Endothelial cell of umbilical vein (primary cell): ENCODE measurements at regions not wholly inside any gene's neighbourhood (a gene's known extent, or its start where the extent isn't known, plus 50 kb on each side); places are given as distances from the start of the nearest gene placed in this dataset.

ENCODE experiments used
- BruUV-seq: library from RNA; stranded (reverse); fragments of 400-500 nt; replicated peaks from 2 replicates; lab custom pipeline; 2021; lab: Mats Ljungman, UMichigan
- CTCF ChIA-PET: fragments of 300-600, 350-600 bp; sonication (Branson Sonifier 250); formaldehyde crosslinking; loops from one replicate; lab custom pipeline; 2021; ENCODE audit warnings: antibody characterized with exemption, inconsistent platforms; lab: Charles Lee
- POLR2A ChIA-PET: fragments of 300-600, 350-600 bp; sonication (Branson Sonifier 250); formaldehyde crosslinking; loops from one replicate; lab custom pipeline; 2021; ENCODE audit warnings: antibody characterized with exemption, inconsistent platforms; lab: Charles Lee
- DNase-seq: peaks from one replicate; pipeline ENCODE4 v3.0.0-alpha.2; 2011; ENCODE audit warnings: low read depth, low spot score
- FAIRE-seq: peaks from 2 replicates; lab custom pipeline; 2011; peaks lifted over from hg19 to GRCh38; lab: Jason Lieb, UNC
- H2AFZ ChIP-seq: 2 replicates; pipeline ENCODE4 v1.6.0; 2012; ENCODE audit warnings: low read depth, low read length, control low read depth, inconsistent platforms
- H3K27ac ChIP-seq: 2 replicates; pipeline ENCODE4 v1.5.1; 2011; ENCODE audit warnings: low read depth, mild to moderate bottlenecking, control low read depth, low read length, moderate library complexity; ENCODE audit not compliant: insufficient read depth
- H3K27me3 ChIP-seq, 2 experiments: 2 replicates each; pipeline versions ENCODE4 v1.6.0 to v1.6.1; 2011; ENCODE audit warnings: low read length in 2 of 2, mixed read lengths in 1 of 2; ENCODE audit not compliant: control insufficient read depth in 2 of 2, insufficient read depth in 2 of 2
- H3K36me3 ChIP-seq, 2 experiments: 2 replicates in 1 of 2; 3 replicates in 1 of 2; pipeline ENCODE4 v1.5.1; 2011; ENCODE audit warnings: low read length in 2 of 2, mild to moderate bottlenecking in 1 of 2, moderate library complexity in 1 of 2; ENCODE audit not compliant: control insufficient read depth in 2 of 2, insufficient read depth in 2 of 2; ENCODE audit errors: extremely low read depth in 1 of 2
- H3K4me1 ChIP-seq: 3 replicates; pipeline ENCODE4 v1.5.1; 2011; ENCODE audit warnings: mild to moderate bottlenecking, low read length; ENCODE audit not compliant: control insufficient read depth, insufficient read depth; ENCODE audit errors: extremely low read depth
- H3K4me2 ChIP-seq: 2 replicates; pipeline ENCODE4 v1.6.1; 2011; ENCODE audit warnings: low read length, control low read depth, mixed read lengths; ENCODE audit not compliant: insufficient read depth
- H3K4me3 ChIP-seq, 3 experiments: fragments of 200-600 bp in 1 of 3; sonication (generic), shearing (Covaris generic) in 1 of 3; replicated peaks in 1 of 3; 2 replicates each; pipeline ENCODE4 v1.5.1; 2011 to 2016; ENCODE audit warnings: control low read depth in 3 of 3, low read length in 3 of 3, mild to moderate bottlenecking in 2 of 3, inconsistent platforms in 1 of 3, low read depth in 1 of 3, moderate library complexity in 1 of 3; ENCODE audit not compliant: insufficient read depth in 1 of 3
- H3K79me2 ChIP-seq: 2 replicates; pipeline ENCODE4 v1.6.0; 2012; ENCODE audit warnings: low read length, inconsistent platforms; ENCODE audit not compliant: control insufficient read depth, insufficient read depth
- H3K9ac ChIP-seq: replicated peaks from 2 replicates; pipeline ENCODE3; 2011; ENCODE audit warnings: low read length, control low read depth; ENCODE audit not compliant: insufficient read depth; ENCODE audit errors: extremely low read depth
- H3K9me1 ChIP-seq: replicated peaks from 3 replicates; pipeline ENCODE4 v1.6.0; 2011; ENCODE audit warnings: mild to moderate bottlenecking, low read length; ENCODE audit not compliant: control insufficient read depth, insufficient read depth; ENCODE audit errors: extremely low read depth
- H3K9me3 ChIP-seq: replicated peaks from 2 replicates; pipeline ENCODE4 v1.5.1; 2012; ENCODE audit warnings: low read length, inconsistent platforms; ENCODE audit not compliant: control insufficient read depth, insufficient read depth
- H4K20me1 ChIP-seq: replicated peaks from 2 replicates; pipeline ENCODE3; 2011; ENCODE audit warnings: mild to moderate bottlenecking, low read length; ENCODE audit not compliant: control insufficient read depth, insufficient read depth; ENCODE audit errors: extremely low read depth
- CTCF ChIP-seq, 2 donors: IDR thresholded peaks; 1 replicate in 1 of 2; 2 replicates in 1 of 2; pipeline ENCODE4 v1.5.1; 2011; ENCODE audit warnings: low read length in 2 of 2, mild to moderate bottlenecking in 2 of 2, moderate library complexity in 2 of 2, control low read depth in 1 of 2, inconsistent platforms in 1 of 2, low read depth in 1 of 2; ENCODE audit not compliant: insufficient read depth in 1 of 2; ENCODE audit errors: extremely low read depth in 1 of 2
- EZH2 ChIP-seq: IDR thresholded peaks from 2 replicates; pipeline ENCODE4 v1.6.1; 2012; ENCODE audit warnings: borderline replicate concordance, low read depth, mild to moderate bottlenecking, moderate library complexity, low read length, inconsistent platforms; ENCODE audit not compliant: severe bottlenecking
- FOS ChIP-seq: IDR thresholded peaks from 2 replicates; pipeline ENCODE4 v1.6.1; 2011; ENCODE audit warnings: mild to moderate bottlenecking, low read length, moderate library complexity, borderline replicate concordance; ENCODE audit not compliant: insufficient read depth
- GATA2 ChIP-seq: IDR thresholded peaks from 2 replicates; pipeline ENCODE4 v1.7.0; 2011; ENCODE audit warnings: low read depth, mild to moderate bottlenecking, moderate library complexity, mixed read lengths, low read length; ENCODE audit not compliant: insufficient read length, insufficient read depth
- JUN ChIP-seq: IDR thresholded peaks from 2 replicates; pipeline ENCODE4 v1.6.1; 2011; ENCODE audit warnings: borderline replicate concordance, low read depth; ENCODE audit not compliant: insufficient read length, insufficient read depth
- MAX ChIP-seq: IDR thresholded peaks from 2 replicates; pipeline ENCODE4 v1.6.1; 2011; ENCODE audit not compliant: insufficient read depth, insufficient read length
- MYC ChIP-seq: IDR thresholded peaks from one replicate; pipeline ENCODE4 v1.6.1; 2011; ENCODE audit warnings: mild to moderate bottlenecking, low read depth, low read length
- POLR2A ChIP-seq: IDR thresholded peaks from 2 replicates; pipeline ENCODE4 v1.6.1; 2012; ENCODE audit warnings: low read depth, mild to moderate bottlenecking, control low read depth, low read length
- POLR2AphosphoS5 ChIP-seq: IDR thresholded peaks from 2 replicates; pipeline ENCODE4 v1.6.1; 2012; ENCODE audit warnings: low read depth, mild to moderate bottlenecking, control low read depth, low read length, moderate library complexity; ENCODE audit not compliant: insufficient read depth
- dilution Hi-C: fragments of 300-500 bp; cut with MboI; formaldehyde crosslinking; loops from one replicate; pipeline ENCODE4 v1.15.0; 2019; ENCODE audit warnings: low sequenced_read_pairs; ENCODE audit not compliant: extremely low pct_ligation_motif_present
- intact Hi-C: fragments of 100-400 bp; cut with micrococcal nuclease; formaldehyde crosslinking; loops from one replicate; pipeline ENCODE4 v1.10.0; 2022

- Histone ChIP-seq H3K4me3 (no peak overlapping the region), H3K9me3 (no peaks in the 10 kb centered on the region), H2AFZ (no peak overlapping the region), H3K4me1 (no peaks in the 10 kb centered on the region), H3K27ac (no peak overlapping the region), H3K36me3 (no peaks in the 10 kb centered on the region), H3K9ac (no peak overlapping the region), H4K20me1 (no peaks in the 10 kb centered on the region), H3K79me2 (no peaks in the 10 kb centered on the region), H3K27me3 (no peaks in the 10 kb centered on the region), H3K9me1 (no peaks in the 10 kb centered on the region), H3K4me2 (no peak overlapping the region)
- TF ChIP-seq FOS (no peak), MAX (no peak), JUN (no peak), CTCF (IDR thresholded peaks at IDR 0.05; ENCODE audit: extremely low read depth in 1 of 2, insufficient read depth in 1 of 2, low read depth in 1 of 2, low read length in 2 of 2) (no peak), POLR2AphosphoS5 (no peak), POLR2A (no peak), EZH2 (no peak), GATA2 (no peak), MYC (no peak)
- intact Hi-C loops = loop anchor here (5.0 kb wide), 1 partner anchor 568 kb away; no protein-coding TSS in a partner anchor
- FAIRE-seq = no peak
- ChIA-PET POLR2A (no interaction called here), CTCF (no interaction called here)
- no peak for DNase-seq
- dilution Hi-C loops = no loop called here
- BruUV-seq = no TSS peak
Measured at GRCh38 chr13:89270736-89271135, 1599.6 kb downstream of the SLITRK5 start.
